HepG2 (cell line): ENCODE measurements at regions not wholly inside any gene's neighbourhood (a gene's known extent, or its start where the extent isn't known, plus 50 kb on each side); places are given as distances from the start of the nearest gene placed in this dataset.

Source experiments
- ATAC-seq: fragments of 200-7000 bp; cut with Tn5 transposase; 3 replicates; pipeline ENCODE4 v1.9.1; 2020; ENCODE audit warnings: mild to moderate bottlenecking, moderate library complexity
- BruUV-seq: library from RNA; stranded (reverse); fragments of 400-500 nt; replicated peaks from 2 replicates; lab custom pipeline; 2021; lab: Mats Ljungman, UMichigan
- CTCF ChIA-PET: fragments of 300-600 bp; formaldehyde crosslinking; extraction: SDS; loops from one replicate; lab custom pipeline; 2021; ENCODE audit warnings: low total read pairs, inconsistent platforms, low intra/inter-chr PET ratio; lab: Yijun Ruan, JAX
- POLR2A ChIA-PET: fragments of 350-600 bp; sonication (Branson Sonifier 250); formaldehyde crosslinking; loops from one replicate; lab custom pipeline; 2020; ENCODE audit warnings: antibody characterized with exemption, inconsistent platforms; lab: Yijun Ruan, JAX
- DNase-seq: peaks from one replicate; pipeline ENCODE4 v3.0.0-alpha.2; 2015; ENCODE audit warnings: low spot score
- FAIRE-seq: peaks from 3 replicates; lab custom pipeline; 2011; peaks lifted over from hg19 to GRCh38; lab: Jason Lieb, UNC
- H2AFZ ChIP-seq: one replicate; pipeline ENCODE4 v1.6.1; 2011; ENCODE audit warnings: low read length, inconsistent platforms
- H3K27ac ChIP-seq: fragments of 300-600 bp; 3 replicates; pipeline ENCODE4 v1.8.0; 2011; ENCODE audit warnings: mixed run types, mild to moderate bottlenecking, mixed read lengths, low read length, inconsistent platforms; ENCODE audit not compliant: insufficient read depth; ENCODE audit errors: extremely low read length
- H3K27me3 ChIP-seq, 2 experiments: fragments of 200-600 bp in 1 of 2; 2 replicates in 1 of 2; 3 replicates in 1 of 2; pipeline versions ENCODE4 v1.6.0 to v1.8.0; 2011; ENCODE audit warnings: low read length in 2 of 2, mild to moderate bottlenecking in 2 of 2, moderate library complexity in 2 of 2, inconsistent platforms in 1 of 2; ENCODE audit not compliant: insufficient read depth in 2 of 2, control insufficient read depth in 1 of 2
- H3K36me3 ChIP-seq, 2 experiments: fragments of 200-600 bp in 1 of 2; replicated peaks in 1 of 2; 2 replicates in 1 of 2; 3 replicates in 1 of 2; pipeline versions ENCODE4 v1.5.1 to v1.8.0; 2011; ENCODE audit warnings: low read length in 2 of 2, inconsistent platforms in 1 of 2; ENCODE audit not compliant: insufficient read depth in 2 of 2, control insufficient read depth in 1 of 2
- H3K4me1 ChIP-seq: 2 replicates; pipeline ENCODE4 v1.5.1; 2012; ENCODE audit warnings: low read length, inconsistent platforms; ENCODE audit not compliant: insufficient read depth
- H3K4me2 ChIP-seq: 2 replicates; pipeline ENCODE4 v1.6.0; 2011; ENCODE audit warnings: low read depth, low read length, inconsistent platforms
- H3K4me3 ChIP-seq, 3 experiments: fragments of 200-600 bp in 1 of 3; sonication (generic), shearing (Covaris generic) in 1 of 3; replicated peaks in 1 of 3; 2 replicates each; pipeline ENCODE4 v1.5.1; 2011 to 2016; ENCODE audit warnings: low read length in 3 of 3, inconsistent platforms in 2 of 3, low read depth in 2 of 3, mild to moderate bottlenecking in 2 of 3, control low read depth in 1 of 3, mixed read lengths in 1 of 3; ENCODE audit not compliant: insufficient read depth in 1 of 3
- H3K79me2 ChIP-seq: one replicate; pipeline ENCODE4 v1.6.1; 2011; ENCODE audit warnings: low read length, inconsistent platforms; ENCODE audit not compliant: insufficient read depth
- H3K9ac ChIP-seq: 2 replicates; pipeline ENCODE4 v1.6.0; 2011; ENCODE audit warnings: mild to moderate bottlenecking, low read depth, low read length, inconsistent platforms; ENCODE audit not compliant: insufficient read depth
- H3K9me3 ChIP-seq: 2 replicates; pipeline ENCODE4 v1.5.1; 2012; ENCODE audit warnings: mild to moderate bottlenecking, low read length
- H4K20me1 ChIP-seq: 2 replicates; pipeline ENCODE4 v1.6.0; 2011; ENCODE audit warnings: inconsistent platforms, mild to moderate bottlenecking, low read length, moderate library complexity; ENCODE audit not compliant: insufficient read depth
- ADNP ChIP-seq: sonication (generic); formaldehyde crosslinking; IDR thresholded peaks from 2 replicates; pipeline ENCODE4 v1.4.0; 2020; ENCODE audit warnings: missing genetic modification reagents
- AHR ChIP-seq: IDR thresholded peaks from 2 replicates; pipeline ENCODE4 v1.6.1; 2018; ENCODE audit warnings: missing genetic modification reagents, missing compliant biosample characterization
- ARHGAP35 ChIP-seq: sonication (generic); formaldehyde crosslinking; IDR thresholded peaks from 2 replicates; pipeline ENCODE4 v1.9.0; 2022; ENCODE audit warnings: mild to moderate bottlenecking, inconsistent platforms, moderate library complexity, missing genetic modification reagents, borderline replicate concordance
- DMAP1 ChIP-seq: IDR thresholded peaks from 2 replicates; pipeline ENCODE4 v1.6.1; 2016
- HNRNPH1 ChIP-seq: fragments of 200-400 bp; formaldehyde crosslinking; optimal IDR thresholded peaks from 2 replicates; pipeline ENCODE3; 2017; ENCODE audit warnings: mild to moderate bottlenecking, low read depth, low read length
- RARG ChIP-seq: sonication (generic); formaldehyde crosslinking; IDR thresholded peaks from 2 replicates; pipeline ENCODE4 v1.4.0; 2020; ENCODE audit warnings: low read depth, mild to moderate bottlenecking, missing genetic modification reagents
- RFX1 ChIP-seq: fragments of 450-650 bp; IDR thresholded peaks from 2 replicates; pipeline ENCODE4 v1.6.1; 2017
- RFX5 ChIP-seq: IDR thresholded peaks from 2 replicates; pipeline ENCODE4 v1.6.1; 2011; ENCODE audit warnings: low read depth, low read length, improper control_type of control experiment
- SALL2 ChIP-seq: sonication (generic); formaldehyde crosslinking; IDR thresholded peaks from 2 replicates; pipeline ENCODE4 v1.8.1; 2023; ENCODE audit warnings: mild to moderate bottlenecking, missing genetic modification reagents, inconsistent platforms
- TAF1 ChIP-seq: sonication (generic); formaldehyde crosslinking; IDR thresholded peaks from 2 replicates; pipeline ENCODE4 v1.4.0; 2020; ENCODE audit warnings: missing genetic modification reagents
- TCF7 ChIP-seq: sonication (generic); IDR thresholded peaks from 2 replicates; pipeline ENCODE4 v1.6.1; 2016; ENCODE audit warnings: antibody characterized with exemption, low read depth
- ZBTB3 ChIP-seq: sonication (generic); formaldehyde crosslinking; IDR thresholded peaks from 2 replicates; pipeline ENCODE4 v1.4.0; 2020; ENCODE audit warnings: low read depth, mild to moderate bottlenecking, moderate library complexity, missing genetic modification reagents, borderline replicate concordance
- ZNF3 ChIP-seq: IDR thresholded peaks from 2 replicates; pipeline ENCODE4 v1.7.0; 2017; ENCODE audit warnings: inconsistent platforms
- ZNF33B ChIP-seq: sonication (generic); formaldehyde crosslinking; IDR thresholded peaks from 2 replicates; pipeline ENCODE4 v1.5.1; 2020; ENCODE audit warnings: mild to moderate bottlenecking, missing genetic modification reagents
- WGBS: methylation state at CpG from one replicate; pipeline ENCODE4 v1.1.6; 2017; ENCODE audit warnings: low lambda C conversion rate; 5-methylcytosine and 5-hydroxymethylcytosine counted together
- in situ Hi-C: cut with HindIII; loops from 2 replicates; pipeline ENCODE4 v1.10.0; 2017; ENCODE audit warnings: low pct_unique_long_range_greater_than_20kb; ENCODE audit not compliant: extremely low pct_ligation_motif_present
- intact Hi-C: fragments of 100-400 bp; cut with micrococcal nuclease; formaldehyde crosslinking; loops from one replicate; pipeline ENCODE4 v1.10.0; 2022; ENCODE audit not compliant: unreplicated experiment
- TF ChIP-seq, protein P1 (sequence below): sonication (generic); formaldehyde crosslinking; IDR thresholded peaks from 2 replicates; pipeline ENCODE4 v1.4.0; 2020; ENCODE audit warnings: missing genetic modification reagents, mild to moderate bottlenecking, borderline replicate concordance
- TF ChIP-seq, protein P2 (sequence below): sonication (generic); formaldehyde crosslinking; IDR thresholded peaks from 2 replicates; pipeline ENCODE4 v1.5.0; 2020; ENCODE audit warnings: mild to moderate bottlenecking, missing genetic modification reagents
- TF ChIP-seq, protein P3 (sequence below): sonication (generic); IDR thresholded peaks from 2 replicates; pipeline ENCODE4 v1.6.1; 2016; ENCODE audit warnings: low read depth, borderline replicate concordance

DNA sequence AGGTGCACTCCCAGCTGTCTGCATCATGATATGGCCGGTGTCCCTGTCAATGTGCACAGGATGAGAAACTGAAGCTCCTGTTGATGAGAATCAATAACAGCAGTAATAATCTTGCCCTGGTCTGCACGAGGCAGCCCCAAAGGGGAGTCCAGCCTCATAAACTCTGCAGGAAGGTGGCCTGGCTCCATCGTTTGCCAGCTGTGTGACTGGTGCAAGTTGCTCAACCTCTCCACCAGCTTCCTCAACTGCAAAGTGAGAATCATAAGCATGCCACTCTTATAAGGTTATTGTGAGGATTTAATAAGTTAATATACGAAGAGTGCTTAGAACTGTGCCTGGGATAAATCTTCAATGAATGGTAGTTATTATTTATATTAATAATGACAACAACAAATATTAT is 203.4 kb upstream of the HES1 start (continued):
- TF ChIP-seq, protein P1, sequence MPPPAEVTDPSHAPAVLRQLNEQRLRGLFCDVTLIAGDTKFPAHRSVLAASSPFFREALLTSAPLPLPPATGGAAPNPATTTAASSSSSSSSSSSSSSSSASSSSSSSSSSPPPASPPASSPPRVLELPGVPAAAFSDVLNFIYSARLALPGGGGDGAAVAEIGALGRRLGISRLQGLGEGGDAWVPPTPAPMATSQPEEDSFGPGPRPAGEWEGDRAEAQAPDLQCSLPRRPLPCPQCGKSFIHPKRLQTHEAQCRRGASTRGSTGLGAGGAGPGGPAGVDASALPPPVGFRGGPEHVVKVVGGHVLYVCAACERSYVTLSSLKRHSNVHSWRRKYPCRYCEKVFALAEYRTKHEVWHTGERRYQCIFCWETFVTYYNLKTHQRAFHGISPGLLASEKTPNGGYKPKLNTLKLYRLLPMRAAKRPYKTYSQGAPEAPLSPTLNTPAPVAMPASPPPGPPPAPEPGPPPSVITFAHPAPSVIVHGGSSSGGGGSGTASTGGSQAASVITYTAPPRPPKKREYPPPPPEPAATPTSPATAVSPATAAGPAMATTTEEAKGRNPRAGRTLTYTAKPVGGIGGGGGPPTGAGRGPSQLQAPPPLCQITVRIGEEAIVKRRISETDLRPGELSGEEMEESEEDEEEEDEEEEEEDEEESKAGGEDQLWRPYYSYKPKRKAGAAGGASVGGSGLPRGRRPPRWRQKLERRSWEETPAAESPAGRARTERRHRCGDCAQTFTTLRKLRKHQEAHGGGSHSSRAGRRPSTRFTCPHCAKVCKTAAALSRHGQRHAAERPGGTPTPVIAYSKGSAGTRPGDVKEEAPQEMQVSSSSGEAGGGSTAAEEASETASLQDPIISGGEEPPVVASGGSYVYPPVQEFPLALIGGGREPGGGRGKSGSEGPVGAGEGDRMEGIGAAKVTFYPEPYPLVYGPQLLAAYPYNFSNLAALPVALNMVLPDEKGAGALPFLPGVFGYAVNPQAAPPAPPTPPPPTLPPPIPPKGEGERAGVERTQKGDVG (CRISPR knock-in tag) = no peak
- TF ChIP-seq RFX1 = no peak
- TF ChIP-seq AHR (CRISPR knock-in tag) = no peak
- no peak for TF ChIP-seq SALL2 (CRISPR knock-in tag)
- no peak for TF ChIP-seq TCF7
- TF ChIP-seq, protein P2, sequence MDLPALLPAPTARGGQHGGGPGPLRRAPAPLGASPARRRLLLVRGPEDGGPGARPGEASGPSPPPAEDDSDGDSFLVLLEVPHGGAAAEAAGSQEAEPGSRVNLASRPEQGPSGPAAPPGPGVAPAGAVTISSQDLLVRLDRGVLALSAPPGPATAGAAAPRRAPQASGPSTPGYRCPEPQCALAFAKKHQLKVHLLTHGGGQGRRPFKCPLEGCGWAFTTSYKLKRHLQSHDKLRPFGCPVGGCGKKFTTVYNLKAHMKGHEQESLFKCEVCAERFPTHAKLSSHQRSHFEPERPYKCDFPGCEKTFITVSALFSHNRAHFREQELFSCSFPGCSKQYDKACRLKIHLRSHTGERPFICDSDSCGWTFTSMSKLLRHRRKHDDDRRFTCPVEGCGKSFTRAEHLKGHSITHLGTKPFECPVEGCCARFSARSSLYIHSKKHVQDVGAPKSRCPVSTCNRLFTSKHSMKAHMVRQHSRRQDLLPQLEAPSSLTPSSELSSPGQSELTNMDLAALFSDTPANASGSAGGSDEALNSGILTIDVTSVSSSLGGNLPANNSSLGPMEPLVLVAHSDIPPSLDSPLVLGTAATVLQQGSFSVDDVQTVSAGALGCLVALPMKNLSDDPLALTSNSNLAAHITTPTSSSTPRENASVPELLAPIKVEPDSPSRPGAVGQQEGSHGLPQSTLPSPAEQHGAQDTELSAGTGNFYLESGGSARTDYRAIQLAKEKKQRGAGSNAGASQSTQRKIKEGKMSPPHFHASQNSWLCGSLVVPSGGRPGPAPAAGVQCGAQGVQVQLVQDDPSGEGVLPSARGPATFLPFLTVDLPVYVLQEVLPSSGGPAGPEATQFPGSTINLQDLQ = no peak
- no peak for TF ChIP-seq TAF1 (CRISPR knock-in tag)
- no peak for TF ChIP-seq ADNP

DNA sequence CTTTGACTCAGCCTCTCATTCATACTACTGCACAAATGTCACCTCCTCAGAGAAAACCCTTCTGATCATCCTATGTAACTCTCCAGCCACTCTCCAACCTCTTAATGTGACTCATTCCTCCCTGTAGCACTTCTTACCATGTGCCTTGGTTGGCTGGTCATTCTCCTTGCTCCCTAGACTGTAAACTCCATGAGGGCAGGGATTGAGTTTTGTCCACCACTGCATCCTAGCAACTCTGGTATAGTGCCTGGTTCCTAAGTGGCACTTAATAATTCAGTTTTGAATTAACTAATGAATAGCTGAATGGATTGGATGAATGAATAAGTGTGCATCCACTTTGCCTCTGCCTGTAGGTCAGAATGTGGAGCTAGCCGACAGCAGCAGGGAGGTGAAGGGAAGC is 202.5 kb upstream of the HES1 start:
- FAIRE-seq (no peak), DNase-seq (no peak), ATAC-seq (no peak)
- Histone ChIP-seq H3K27ac (no peak overlapping the region), H3K36me3 (no peaks in the 10 kb centered on the region), H3K27me3 (peaks cover 0 to 7% of the 10 kb centered on the region in 2 experiments; a peak in 1 of 5 replicates), H3K9ac (no peak overlapping the region), H3K4me1 (no peaks in the 10 kb centered on the region), H3K4me2 (no peak overlapping the region), H3K4me3 (no peak overlapping the region), H4K20me1 (no peaks in the 10 kb centered on the region), H3K79me2 (no peaks in the 10 kb centered on the region), H3K9me3 (no peaks in the 10 kb centered on the region), H2AFZ (no peak overlapping the region)
- BruUV-seq = no TSS peak
- intact Hi-C loops = no loop called here
- WGBS = 7% methylated on average over 1 of the region's 1 CpG
- POLR2A ChIA-PET = no interaction called here
- in situ Hi-C loops = no loop called here
- CTCF ChIA-PET = no interaction called here
- TF ChIP-seq ZNF3 (CRISPR knock-in tag) (no peak), ZBTB3 (CRISPR knock-in tag) (no peak), ZNF33B (CRISPR knock-in tag) (no peak), DMAP1 (CRISPR knock-in tag) (no peak), HNRNPH1 (no peak), ARHGAP35 (CRISPR knock-in tag) (no peak), RARG (CRISPR knock-in tag) (no peak), RFX5 (no peak)
- TF ChIP-seq, protein P3, sequence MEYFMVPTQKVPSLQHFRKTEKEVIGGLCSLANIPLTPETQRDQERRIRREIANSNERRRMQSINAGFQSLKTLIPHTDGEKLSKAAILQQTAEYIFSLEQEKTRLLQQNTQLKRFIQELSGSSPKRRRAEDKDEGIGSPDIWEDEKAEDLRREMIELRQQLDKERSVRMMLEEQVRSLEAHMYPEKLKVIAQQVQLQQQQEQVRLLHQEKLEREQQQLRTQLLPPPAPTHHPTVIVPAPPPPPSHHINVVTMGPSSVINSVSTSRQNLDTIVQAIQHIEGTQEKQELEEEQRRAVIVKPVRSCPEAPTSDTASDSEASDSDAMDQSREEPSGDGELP = no peak
